ENCODE measurements at regions not wholly inside any gene's neighbourhood (a gene's known extent, or its start where the extent isn't known, plus 50 kb on each side); places are given as distances from the start of the nearest gene placed in this dataset.

GRCh38 chr4:74635490-74636123 lies 158.7 kb downstream of the BTC start:
- TF ChIP-seq CTCF (IDR thresholded peaks at IDR 0.05) = no peak
- TF ChIP-seq POLR2A (IDR thresholded peaks at IDR 0.05) = no peak
- no peak for TF ChIP-seq EP300 (IDR thresholded peaks at IDR 0.05)
- WGBS, 2 donors = 83 to 88% methylated on average over 2 of the region's 2 CpGs
- Histone ChIP-seq H3K9me3 (no peaks in the 10 kb centered on the region), H3K27me3 (no peaks in the 10 kb centered on the region), H3K36me3 (no peaks in the 10 kb centered on the region), H3K4me1 (peaks cover 0 to 10% (median 0%) of the 10 kb centered on the region in 4 donors), H3K4me3 (no peak overlapping the region), H3K27ac (no peak overlapping the region)
- no peak for DNase-seq (ENCODE audit: low spot score in 2 of 2)

- no peak overlapping the region for H3K27ac ChIP-seq
- no peaks in the 10 kb centered on the region for H3K27me3 ChIP-seq
- H3K4me3 ChIP-seq = no peak overlapping the region
- 72 to 84% methylated on average over 1 of the region's 1 CpG for WGBS, 2 donors
- TF ChIP-seq CTCF (IDR thresholded peaks at IDR 0.05) (no peak), POLR2A (IDR thresholded peaks at IDR 0.05) (no peak), EP300 (IDR thresholded peaks at IDR 0.05) (no peak)
- H3K4me1 ChIP-seq = peaks cover 0 to 4% (median 0%) of the 10 kb centered on the region in 4 donors
- no peak for DNase-seq (ENCODE audit: low spot score in 2 of 2)
- H3K9me3 ChIP-seq = no peaks in the 10 kb centered on the region
- no peaks in the 10 kb centered on the region for H3K36me3 ChIP-seq
Measured at GRCh38 chr4:74638001-74638400, 156.3 kb downstream of the BTC start.

- Histone ChIP-seq H3K27ac (no peak overlapping the region), H3K36me3 (no peaks in the 10 kb centered on the region), H3K4me1 (no peaks in the 10 kb centered on the region), H3K4me3 (no peak overlapping the region), H3K9me3 (no peaks in the 10 kb centered on the region), H3K27me3 (no peaks in the 10 kb centered on the region)
- whole genome bisulfite sequencing, 2 donors = 51 to 64% methylated on average over 3 of the region's 3 CpGs
- no peak for DNase-seq (ENCODE audit: low spot score in 2 of 2)
- TF ChIP-seq EP300 (IDR thresholded peaks at IDR 0.05) = no peak
- no peak for TF ChIP-seq CTCF (IDR thresholded peaks at IDR 0.05)
- TF ChIP-seq POLR2A (IDR thresholded peaks at IDR 0.05) = no peak
Measured at GRCh38 chr4:74638689-74639088, 155.6 kb downstream of the BTC start.

- 80 to 84% methylated on average over 4 of the region's 4 CpGs for WGBS, 2 donors
- H3K9me3 ChIP-seq = peaks cover 0 to 8% (median 2%) of the 10 kb centered on the region in 4 donors
- no peak for DNase-seq (ENCODE audit: low spot score in 2 of 2)
- no peak overlapping the region for H3K4me3 ChIP-seq
- H3K36me3 ChIP-seq = no peaks in the 10 kb centered on the region
- no peak overlapping the region for H3K27ac ChIP-seq
- no peaks in the 10 kb centered on the region for H3K4me1 ChIP-seq
- TF ChIP-seq EP300 (IDR thresholded peaks at IDR 0.05) (no peak), POLR2A (IDR thresholded peaks at IDR 0.05) (no peak), CTCF (IDR thresholded peaks at IDR 0.05) (no peak)
- H3K27me3 ChIP-seq = no peaks in the 10 kb centered on the region
Measured at GRCh38 chr4:74640111-74640903, 154.0 kb downstream of the BTC start.

- Histone ChIP-seq H3K4me1 (no peaks in the 10 kb centered on the region), H3K4me3 (no peak overlapping the region)
- 44 to 65% methylated on average over 1 of the region's 1 CpG for WGBS, 2 donors
Measured at GRCh38 chr4:74642006-74642405, 152.3 kb downstream of the BTC start.

More at GRCh38 chr4:74642006-74642405, 152.3 kb downstream of the BTC start:
- Histone ChIP-seq H3K27me3 (no peaks in the 10 kb centered on the region), H3K27ac (no peak overlapping the region), H3K9me3 (peaks cover 0 to 13% (median 4%) of the 10 kb centered on the region in 4 donors), H3K36me3 (no peaks in the 10 kb centered on the region)
- no peak for DNase-seq (ENCODE audit: low spot score in 2 of 2)
- TF ChIP-seq CTCF (IDR thresholded peaks at IDR 0.05) (no peak), POLR2A (IDR thresholded peaks at IDR 0.05) (no peak), EP300 (IDR thresholded peaks at IDR 0.05) (no peak)
